ENCODE measurements at regions not wholly inside any gene's neighbourhood (a gene's known extent, or its start where the extent isn't known, plus 50 kb on each side); places are given as distances from the start of the nearest gene placed in this dataset.

DNA sequence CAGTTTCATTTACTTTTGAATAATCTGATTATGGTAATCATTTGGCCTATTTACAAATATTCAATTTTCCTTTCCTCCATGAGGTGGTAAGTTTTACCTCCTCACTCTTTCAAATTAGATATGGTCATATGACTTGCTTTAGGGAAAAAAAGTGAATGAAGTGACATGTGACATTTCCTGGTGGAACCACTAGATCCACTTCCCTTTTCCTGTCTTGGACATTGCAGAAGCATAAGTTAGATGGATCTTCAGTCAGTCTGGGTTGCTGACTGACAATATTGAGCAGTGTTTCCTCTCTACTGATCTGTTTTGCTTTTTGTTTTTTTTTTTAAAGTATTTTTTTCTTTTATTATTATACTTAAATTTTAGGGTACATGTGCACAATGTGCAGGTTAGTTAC is 481.1 kb upstream of the PTBP2 start:
- FAIRE-seq (no peak), DNase-seq (ENCODE audit: low read depth in 1 of 2, low spot score in 2 of 2) (no peak)
- Histone ChIP-seq H3K27me3 (replicated peaks in 1 of 4; ENCODE audit: control insufficient read depth in 3 of 4, extremely low read depth in 1 of 4, insufficient read depth in 3 of 4, low read length in 3 of 4) (no peaks in the 10 kb centered on the region), H3K9ac (replicated peaks in 1 of 4; ENCODE audit: extremely low read depth in 1 of 4, low read depth in 3 of 4, low read length in 3 of 4) (no peak overlapping the region), H2BK12ac (ENCODE audit: low read depth, low read length) (no peak overlapping the region), H3K4me2 (ENCODE audit: insufficient read depth in 1 of 2, low read depth in 2 of 2, low read length in 2 of 2) (no peak overlapping the region), H4K8ac (ENCODE audit: extremely low read depth, insufficient read depth, low read length) (no peak overlapping the region), H3K27ac (ENCODE audit: low read depth, low read length) (no peak overlapping the region), H2AK5ac (ENCODE audit: low read depth, low read length) (no peak overlapping the region), H3K14ac (ENCODE audit: insufficient read length) (no peak overlapping the region), H2BK5ac (ENCODE audit: low read depth, low read length) (no peak overlapping the region), H2AFZ (ENCODE audit: low read length) (no peak overlapping the region), H3K56ac (replicated peaks; ENCODE audit: insufficient read length, low read depth, low read length) (no peak overlapping the region), H3K18ac (ENCODE audit: extremely low read depth, low read length) (no peak overlapping the region), H3K79me1 (ENCODE audit: low read depth, low read length) (no peaks in the 10 kb centered on the region; the same call in 1 of the 2 replicates), H4K20me1 (replicated peaks in 1 of 2; ENCODE audit: control insufficient read depth in 1 of 2, insufficient read depth in 2 of 2, low read length in 2 of 2) (no peaks in the 10 kb centered on the region), H3K79me2 (ENCODE audit: control insufficient read depth in 1 of 2, insufficient read depth in 2 of 2, low read length in 2 of 2) (no peaks in the 10 kb centered on the region), H4K91ac (replicated peaks; ENCODE audit: insufficient read length, low read length) (no peak overlapping the region), H2BK120ac (replicated peaks; ENCODE audit: low read depth, low read length) (no peak overlapping the region), H3K4me1 (replicated peaks in 1 of 4; ENCODE audit: control insufficient read depth in 3 of 4, insufficient read depth in 4 of 4, low read length in 3 of 4) (no peaks in the 10 kb centered on the region), H3K23ac (ENCODE audit: insufficient read length) (no peak overlapping the region), H2BK15ac (ENCODE audit: low read length) (no peak overlapping the region), H3K4me3 (ENCODE audit: extremely low read depth in 1 of 4, insufficient read depth in 2 of 4, low read depth in 3 of 4, low read length in 4 of 4) (no peak overlapping the region), H3K4ac (replicated peaks; ENCODE audit: insufficient read length, low read depth, low read length) (no peak overlapping the region), H4K5ac (ENCODE audit: insufficient read length, low read depth, low read length) (no peak overlapping the region), H2BK20ac (ENCODE audit: low read length) (no peak overlapping the region), H3K9me3 (ENCODE audit: insufficient read depth in 2 of 2, low read depth in 1 of 2, low read length in 1 of 2) (no peaks in the 10 kb centered on the region), H3K36me3 (ENCODE audit: control insufficient read depth in 2 of 4, insufficient read depth in 4 of 4, low read length in 3 of 4) (no peaks in the 10 kb centered on the region), H3K23me2 (ENCODE audit: low read depth, low read length) (no peaks in the 10 kb centered on the region)
- ChIA-PET CTCF (ENCODE audit: partially characterized antibody) (no interaction called here), POLR2A (ENCODE audit: partially characterized antibody) (no interaction called here)
- TF ChIP-seq TAF1 (IDR thresholded peaks at IDR 0.05; ENCODE audit: low read depth, low read length): no peak
- TF ChIP-seq HDAC6 (IDR thresholded peaks at IDR 0.05; ENCODE audit: low read depth, low read length): no peak
- no peak for TF ChIP-seq SP4 (IDR thresholded peaks at IDR 0.05; ENCODE audit: low read length)
- no peak for TF ChIP-seq HDAC2 (IDR thresholded peaks at IDR 0.05; ENCODE audit: borderline replicate concordance in 1 of 2, low read depth in 2 of 2, low read length in 2 of 2)
- no peak for TF ChIP-seq KDM1A (IDR thresholded peaks at IDR 0.05; ENCODE audit: borderline replicate concordance, low read length)
- TF ChIP-seq SIRT6 (IDR thresholded peaks at IDR 0.05; ENCODE audit: low read length): no peak
- no peak for TF ChIP-seq JUN (IDR thresholded peaks at IDR 0.05; ENCODE audit: low read depth, low read length)
- TF ChIP-seq, protein P1, sequence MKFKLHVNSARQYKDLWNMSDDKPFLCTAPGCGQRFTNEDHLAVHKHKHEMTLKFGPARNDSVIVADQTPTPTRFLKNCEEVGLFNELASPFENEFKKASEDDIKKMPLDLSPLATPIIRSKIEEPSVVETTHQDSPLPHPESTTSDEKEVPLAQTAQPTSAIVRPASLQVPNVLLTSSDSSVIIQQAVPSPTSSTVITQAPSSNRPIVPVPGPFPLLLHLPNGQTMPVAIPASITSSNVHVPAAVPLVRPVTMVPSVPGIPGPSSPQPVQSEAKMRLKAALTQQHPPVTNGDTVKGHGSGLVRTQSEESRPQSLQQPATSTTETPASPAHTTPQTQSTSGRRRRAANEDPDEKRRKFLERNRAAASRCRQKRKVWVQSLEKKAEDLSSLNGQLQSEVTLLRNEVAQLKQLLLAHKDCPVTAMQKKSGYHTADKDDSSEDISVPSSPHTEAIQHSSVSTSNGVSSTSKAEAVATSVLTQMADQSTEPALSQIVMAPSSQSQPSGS (IDR thresholded peaks at IDR 0.05; ENCODE audit: low read length): no peak
- TF ChIP-seq CTBP2 (IDR thresholded peaks at IDR 0.05; ENCODE audit: borderline replicate concordance, insufficient read depth, insufficient read length, low read length): no peak
- no peak for TF ChIP-seq EP300 (IDR thresholded peaks at IDR 0.05; ENCODE audit: borderline replicate concordance in 1 of 2, low read depth in 2 of 2, low read length in 2 of 2)
- TF ChIP-seq EZH2 (IDR thresholded peaks at IDR 0.05; ENCODE audit: low read depth, low read length, severe bottlenecking): no peak

Data from H1 (cell line).